HG03095 (cell line): ENCODE measurements at regions not wholly inside any gene's neighbourhood (a gene's known extent, or its start where the extent isn't known, plus 50 kb on each side); places are given as distances from the start of the nearest gene placed in this dataset.

Experiments used
- ATAC-seq: cut with Tn5 transposase; IDR thresholded peaks from one replicate; pipeline ENCODE4 v1.9.1; 2021; ENCODE audit warnings: moderate library complexity; ENCODE audit not compliant: unreplicated experiment

DNA sequence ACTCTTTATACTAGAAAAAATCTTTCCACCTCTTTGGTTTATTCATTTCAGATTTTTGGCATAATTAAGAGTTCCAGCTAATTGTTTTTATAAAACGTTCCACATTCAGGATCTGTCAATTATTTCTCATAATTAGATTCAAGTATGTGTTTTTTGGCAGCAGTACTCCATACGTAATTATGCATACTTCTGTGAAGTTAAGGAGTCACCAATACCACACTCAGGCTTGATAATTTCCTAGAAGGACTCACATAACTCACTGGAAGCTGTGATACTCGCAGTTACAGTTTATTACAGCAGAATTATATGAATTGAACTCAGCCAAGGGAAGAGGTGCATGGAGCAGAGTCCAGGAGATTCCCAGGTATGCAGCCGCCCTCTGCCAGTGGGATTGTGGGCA is 290.5 kb upstream of the AKR1E2 start:
- no peak for ATAC-seq

DNA sequence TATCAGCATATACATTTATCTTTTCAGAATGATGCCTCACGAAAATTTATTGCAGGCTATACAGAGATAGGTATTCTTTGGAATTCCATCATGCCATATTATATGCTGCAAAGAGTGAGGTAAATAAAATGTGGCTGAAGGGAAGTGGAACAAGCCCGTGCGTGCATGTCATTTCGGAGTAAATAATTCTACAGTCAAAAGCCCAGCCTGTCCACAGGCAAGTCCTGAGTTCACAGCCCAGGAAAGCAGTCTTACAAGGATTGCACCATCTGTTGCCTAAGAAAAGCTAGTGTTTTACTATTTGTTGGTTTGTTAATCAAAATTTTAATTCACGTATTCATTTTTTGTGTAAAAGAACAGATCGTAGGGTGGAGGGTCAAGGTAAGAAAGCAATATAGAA is 292.4 kb upstream of the AKR1E2 start:
- no peak for ATAC-seq

DNA sequence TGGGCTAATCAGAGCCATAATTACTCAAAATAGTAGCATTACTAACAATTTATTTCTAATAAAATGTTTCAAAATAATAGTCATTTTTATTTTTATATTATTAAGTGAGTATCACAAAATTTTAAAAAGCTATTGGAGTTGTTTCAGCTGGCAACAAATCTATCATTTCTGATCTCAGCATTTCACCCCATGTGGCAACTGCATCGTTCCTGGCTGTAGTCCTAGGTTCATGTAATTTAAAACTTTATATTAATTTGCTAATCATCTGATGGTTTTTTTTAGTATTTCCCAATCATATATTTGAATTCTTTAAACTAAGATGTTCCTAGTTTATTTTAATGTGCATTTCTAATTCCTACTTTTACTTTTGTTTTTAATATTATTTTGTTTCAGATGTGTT is 293.0 kb upstream of the AKR1E2 start:
- no peak for ATAC-seq

DNA sequence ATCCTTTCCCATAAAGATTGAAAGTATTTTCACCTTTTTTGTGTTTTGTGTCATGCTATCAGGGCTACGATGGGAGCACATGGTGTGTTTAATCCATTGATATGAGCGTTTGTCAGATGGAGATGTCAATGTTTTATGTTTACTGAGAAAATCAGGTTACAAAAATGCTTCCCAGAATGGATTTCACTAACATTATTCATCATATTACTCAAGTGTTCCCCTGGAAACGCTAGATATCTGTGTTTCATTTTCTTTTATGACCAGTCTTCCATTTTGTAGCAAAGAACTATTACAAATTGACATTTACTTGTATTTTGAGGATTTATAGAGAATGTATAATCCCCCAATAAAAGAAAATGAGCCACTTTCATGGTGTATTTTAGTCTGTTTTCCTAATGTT is 293.5 kb upstream of the AKR1E2 start:
- no peak for ATAC-seq

DNA sequence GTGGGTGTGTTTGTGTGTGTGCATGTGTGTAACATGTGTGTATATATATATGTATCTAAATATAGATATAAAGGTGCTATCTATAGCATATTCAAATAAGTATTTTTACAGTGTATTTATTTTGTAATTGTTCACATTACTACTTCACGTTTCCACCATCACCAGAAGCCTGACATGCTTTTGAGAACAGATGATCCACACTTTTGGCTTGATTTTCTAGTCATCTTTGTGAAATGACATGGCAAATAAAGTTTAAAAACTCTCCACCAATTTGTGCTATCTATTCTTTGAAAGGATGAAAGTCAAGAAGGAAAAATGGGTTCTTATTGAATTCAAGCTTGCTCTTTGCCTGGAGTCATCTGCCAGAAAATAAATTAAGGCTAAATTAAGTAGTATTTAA is 294.0 kb upstream of the AKR1E2 start:
- no peak for ATAC-seq

DNA sequence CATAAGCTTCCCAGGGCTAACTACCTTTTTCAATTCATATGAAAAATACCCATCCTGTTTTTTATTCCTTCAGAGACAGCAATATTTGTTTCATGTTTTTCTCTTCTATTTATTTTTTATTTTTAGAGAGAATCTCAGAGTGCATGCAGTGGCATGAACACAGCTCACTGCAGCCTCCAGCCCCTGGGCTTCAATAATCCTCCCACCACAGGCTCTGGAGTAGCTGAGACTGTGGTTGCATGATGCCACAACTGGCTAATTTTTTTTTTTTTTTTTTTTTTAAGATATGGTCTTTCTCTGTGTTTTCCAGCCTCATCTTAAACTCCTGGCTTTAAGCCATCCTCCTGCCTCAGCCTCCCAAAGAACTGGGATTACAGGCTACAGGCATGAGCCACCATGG is 296.7 kb upstream of the AKR1E2 start:
- no peak for ATAC-seq

DNA sequence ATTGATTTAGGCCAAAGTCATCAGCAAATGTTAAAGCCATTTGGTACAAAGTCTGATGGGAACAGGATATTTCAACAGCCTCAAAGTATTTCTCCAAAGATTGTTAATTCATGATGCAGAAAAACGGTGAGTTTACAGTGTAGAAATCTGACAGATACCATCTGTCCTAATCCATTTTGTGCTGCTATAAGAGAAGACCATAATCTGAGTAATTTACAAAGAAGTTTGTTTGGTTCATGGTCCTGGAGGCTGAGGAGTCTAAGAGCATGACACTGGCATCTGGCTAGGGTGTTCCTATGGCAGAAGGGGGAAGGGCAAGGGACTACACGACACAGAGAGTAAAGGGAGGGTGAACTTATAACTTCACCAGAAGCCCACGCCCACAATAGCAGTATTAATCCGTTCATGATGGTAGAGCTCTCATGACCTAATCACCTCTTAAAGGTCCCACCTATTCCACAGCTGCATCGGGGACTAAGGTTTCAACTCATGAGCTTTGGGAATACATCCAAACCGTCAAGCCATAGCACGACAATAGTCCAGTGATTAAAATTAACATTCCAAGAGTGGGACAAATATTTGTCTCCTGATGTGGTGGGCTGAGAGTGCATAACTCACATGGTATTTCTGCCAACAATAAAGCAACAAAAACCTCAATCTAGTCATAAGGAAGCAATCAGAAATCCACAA is 298.6 kb upstream of the AKR1E2 start:
- ATAC-seq, result no peak

DNA sequence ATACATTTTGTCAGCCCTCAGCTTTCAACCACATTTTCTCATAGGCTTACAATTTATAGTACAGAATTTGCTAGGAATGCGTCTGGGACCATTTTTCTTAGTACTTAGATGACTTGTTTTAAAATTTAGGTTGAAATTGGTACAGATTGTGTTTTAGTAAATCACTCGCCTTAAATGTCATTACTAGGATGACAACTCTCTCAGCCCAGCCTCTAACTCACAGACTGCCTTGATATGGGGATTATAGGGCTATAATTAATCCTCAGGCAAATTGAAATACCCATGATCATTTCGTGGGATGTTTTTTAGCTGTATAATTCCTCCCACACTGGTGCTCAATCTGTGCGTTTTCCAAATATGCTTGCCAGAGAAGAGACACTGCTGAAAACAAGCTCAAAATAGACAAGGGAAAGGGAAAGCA is 299.7 kb upstream of the AKR1E2 start:
- ATAC-seq, result no peak

DNA sequence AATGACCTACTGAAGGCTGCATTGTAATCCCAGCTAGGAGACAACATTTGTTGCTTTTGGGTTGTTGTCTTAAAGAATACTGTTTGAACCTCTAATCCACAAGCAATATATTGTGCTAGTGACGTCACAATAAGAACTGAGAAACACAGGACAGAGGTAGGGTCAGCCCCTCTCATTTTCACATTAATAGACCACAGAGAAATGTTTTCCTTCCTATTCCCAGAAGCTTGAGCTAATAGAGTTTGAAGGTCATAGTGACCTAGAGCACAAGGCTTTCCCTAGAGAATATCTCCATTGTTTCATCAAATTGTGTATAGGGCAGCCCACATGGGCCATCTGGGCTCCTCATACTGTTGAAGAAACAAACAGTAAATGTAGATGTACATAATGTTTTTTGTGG is 300.9 kb upstream of the AKR1E2 start:
- no peak for ATAC-seq

DNA sequence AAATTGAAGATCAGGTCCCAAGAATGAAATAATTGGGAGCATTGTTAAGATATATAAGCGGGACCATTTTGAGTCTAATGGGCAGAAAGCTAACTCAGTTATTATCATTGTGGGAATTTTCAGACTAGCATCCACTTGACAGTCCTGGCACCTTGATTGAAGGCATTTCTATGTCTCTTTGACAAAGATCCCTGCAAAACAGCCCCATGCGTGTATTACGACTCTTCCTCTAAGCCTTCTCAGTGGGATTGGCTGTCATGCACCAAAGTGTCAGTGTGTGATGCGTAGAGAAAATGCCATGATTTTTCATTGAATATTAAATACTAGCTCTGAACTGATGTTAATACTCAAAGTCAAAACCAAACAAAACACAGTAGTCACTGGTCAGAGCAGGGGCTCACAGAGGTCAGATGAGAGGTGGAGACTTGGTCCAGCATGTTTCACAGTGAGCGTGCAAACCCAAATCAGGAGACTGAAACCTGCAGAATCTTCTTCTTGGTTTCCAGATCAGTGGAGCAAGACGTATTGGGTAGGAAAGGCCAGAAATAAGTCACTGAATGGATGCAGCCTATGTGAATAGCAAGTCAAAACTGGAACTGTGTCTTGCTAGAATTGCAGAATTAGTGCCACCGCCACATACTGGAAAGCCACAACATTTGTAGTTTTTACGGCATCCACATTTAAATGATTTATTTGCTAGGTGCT is 303.6 kb upstream of the AKR1E2 start:
- peak; percentile 86 for ATAC-seq

DNA sequence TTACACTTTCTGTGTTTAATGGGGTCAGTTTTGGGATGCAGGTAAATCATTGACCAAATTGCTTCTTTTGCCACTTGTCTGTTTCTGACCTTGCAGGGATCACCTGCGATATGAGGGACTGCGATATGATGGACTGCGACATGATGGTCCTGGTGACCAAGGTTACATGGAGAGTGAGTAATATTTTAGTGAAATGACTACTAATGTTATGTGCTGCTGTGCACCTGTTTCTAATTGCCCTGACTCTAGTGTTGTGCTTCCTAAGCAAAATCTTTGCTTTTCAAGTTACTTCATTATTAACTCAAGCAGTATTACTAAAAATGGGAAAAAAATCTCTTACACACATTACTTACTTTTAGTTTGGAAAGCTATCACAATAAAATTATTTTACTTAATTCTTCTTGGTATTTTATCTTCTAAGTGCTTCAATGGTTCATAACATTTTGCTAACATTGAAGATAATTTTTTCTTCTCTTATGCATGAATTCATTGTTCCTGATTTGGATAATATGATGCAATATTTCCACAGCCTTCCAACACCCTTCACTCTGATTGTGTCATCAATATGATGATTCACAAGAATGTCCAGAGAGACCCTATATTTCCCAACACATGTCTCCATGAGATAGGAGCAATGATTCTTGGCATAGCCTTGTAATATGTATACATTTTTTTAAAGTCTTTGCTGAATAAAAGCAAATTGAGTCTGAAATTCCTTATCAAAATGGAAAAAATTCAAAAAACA is 306.2 kb upstream of the AKR1E2 start:
- no peak for ATAC-seq

DNA sequence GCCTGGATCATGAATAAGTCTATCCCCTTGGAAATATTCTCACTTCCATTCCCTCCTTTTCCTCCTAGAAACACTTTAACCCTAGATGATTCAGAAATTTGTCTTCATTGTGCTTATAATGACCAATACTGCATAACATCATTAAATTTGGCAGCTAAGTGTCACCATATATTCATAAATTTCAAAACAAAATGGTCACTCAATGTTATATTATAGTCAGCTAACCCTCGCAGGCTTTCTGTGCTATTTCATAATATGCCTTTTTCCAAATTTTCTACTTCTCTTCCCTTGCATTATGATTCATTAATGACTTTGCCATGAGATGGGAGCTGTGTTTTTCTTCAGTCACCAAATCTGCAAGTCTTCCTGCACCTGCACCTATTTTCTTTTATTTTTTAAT is 308.3 kb upstream of the AKR1E2 start:
- ATAC-seq, result no peak

DNA sequence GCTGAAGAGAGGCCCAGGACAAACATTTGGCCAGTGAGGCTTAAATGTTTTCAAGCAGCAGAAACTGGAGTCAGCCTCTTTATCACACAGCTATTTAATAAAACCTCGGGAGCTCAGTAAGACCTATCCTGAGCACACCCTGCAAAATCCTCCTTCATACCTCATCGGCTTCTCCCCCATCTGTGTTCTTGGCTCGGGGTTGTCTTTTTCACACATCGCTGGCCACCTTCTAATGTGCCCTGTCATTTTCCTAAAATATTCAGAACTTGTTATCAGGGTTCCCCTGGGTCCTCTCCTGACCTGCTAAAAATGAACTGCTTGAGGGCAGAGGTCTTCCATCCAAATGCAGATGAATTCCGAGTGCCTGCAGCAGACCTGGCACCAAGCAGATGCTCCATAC is 310.3 kb upstream of the AKR1E2 start:
- ATAC-seq, result no peak

DNA sequence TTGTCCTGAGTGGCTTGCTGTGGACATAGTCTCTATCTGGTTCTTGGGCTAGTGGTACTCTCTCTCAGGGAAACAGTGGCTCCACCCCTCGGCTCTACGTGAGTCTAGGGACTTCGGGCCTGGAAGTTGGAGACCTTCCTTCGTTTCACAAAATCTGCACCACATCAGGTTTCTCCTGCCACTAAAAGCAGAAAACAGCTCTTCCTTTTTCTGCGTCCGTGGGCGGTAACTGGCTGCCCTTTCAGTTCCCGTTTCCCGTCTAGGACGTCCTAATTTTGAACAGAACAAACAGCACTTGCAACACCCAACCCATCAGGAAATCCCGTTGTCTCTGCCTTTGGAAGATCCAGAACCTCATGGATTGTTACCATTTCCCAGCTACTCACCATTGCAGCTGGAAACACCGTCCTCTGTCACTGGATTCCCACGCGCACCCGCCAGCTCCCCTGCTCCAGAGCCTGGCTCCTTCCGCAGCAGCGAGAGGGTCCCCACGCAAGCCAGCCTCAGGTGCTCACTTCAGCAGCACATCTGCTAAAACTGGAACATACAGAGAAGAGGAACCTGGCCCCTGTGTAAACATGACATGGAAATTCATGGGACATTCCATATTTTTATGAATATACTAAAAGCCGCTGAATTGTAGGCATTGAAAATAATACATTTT is 311.4 kb upstream of the AKR1E2 start:
- ATAC-seq, result peak; percentile 87

DNA sequence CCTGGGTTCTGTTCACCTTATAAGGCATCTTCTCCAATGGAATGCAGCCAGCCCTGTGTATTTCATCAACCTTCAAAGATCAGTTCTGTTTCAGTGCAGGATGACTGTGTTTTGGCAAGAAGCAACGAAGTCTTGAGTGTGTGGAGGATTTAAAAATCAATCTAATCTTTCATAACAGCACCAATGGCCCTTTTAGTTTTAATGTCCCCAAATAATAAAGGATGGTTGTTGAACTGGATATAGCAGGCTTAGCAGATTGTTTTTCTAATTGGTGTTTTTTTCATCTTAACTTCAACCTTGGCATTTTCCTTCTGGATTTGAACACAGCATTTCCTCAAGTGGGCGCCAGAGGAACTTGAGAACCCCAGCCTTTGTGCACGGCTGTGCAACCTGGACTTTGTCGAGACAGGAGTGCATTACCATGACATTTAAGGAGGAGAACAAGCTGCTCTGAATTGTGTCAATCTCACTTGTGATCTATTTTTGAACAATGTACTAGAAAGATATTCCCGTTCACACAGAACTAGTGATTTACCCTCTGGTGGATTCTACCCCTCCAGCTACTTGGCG is 313.3 kb upstream of the AKR1E2 start:
- ATAC-seq, result no peak

DNA sequence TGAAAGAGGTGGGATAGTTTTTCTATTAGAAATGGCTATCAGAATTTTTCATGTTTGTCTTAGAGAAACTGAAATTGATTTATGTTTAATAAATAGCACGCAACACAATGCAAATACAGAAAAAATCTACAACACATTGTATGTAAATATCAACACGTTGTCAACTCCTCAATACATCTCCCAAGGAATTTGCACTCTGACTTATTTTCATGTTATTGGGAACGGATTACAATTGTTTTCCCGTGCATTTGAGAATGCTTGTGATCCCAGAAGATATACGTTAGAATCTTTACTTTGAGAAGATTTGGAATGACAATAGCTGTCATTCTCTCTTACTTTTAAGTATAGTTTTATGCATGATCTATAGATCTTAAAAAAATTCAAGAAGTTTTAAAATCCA is 313.8 kb upstream of the AKR1E2 start:
- no peak for ATAC-seq

DNA sequence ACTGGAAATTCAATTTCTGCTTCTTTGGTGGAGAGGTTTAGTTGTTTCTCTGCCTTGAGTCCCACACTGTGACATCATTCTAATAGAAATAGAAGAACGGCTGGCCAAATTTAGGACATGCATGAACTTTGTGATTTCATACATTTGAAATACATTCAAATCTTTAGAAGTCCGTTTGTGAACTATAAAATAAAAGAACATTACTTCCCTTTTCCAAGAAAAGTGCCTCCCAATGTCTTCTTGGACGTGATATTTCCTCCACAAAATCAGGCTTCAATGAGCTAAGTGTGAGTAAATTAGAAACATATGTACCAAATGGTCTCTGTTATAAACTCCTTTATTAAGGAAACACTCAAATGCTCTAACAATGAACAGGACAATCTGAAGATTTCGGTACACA is 314.5 kb upstream of the AKR1E2 start:
- no peak for ATAC-seq

DNA sequence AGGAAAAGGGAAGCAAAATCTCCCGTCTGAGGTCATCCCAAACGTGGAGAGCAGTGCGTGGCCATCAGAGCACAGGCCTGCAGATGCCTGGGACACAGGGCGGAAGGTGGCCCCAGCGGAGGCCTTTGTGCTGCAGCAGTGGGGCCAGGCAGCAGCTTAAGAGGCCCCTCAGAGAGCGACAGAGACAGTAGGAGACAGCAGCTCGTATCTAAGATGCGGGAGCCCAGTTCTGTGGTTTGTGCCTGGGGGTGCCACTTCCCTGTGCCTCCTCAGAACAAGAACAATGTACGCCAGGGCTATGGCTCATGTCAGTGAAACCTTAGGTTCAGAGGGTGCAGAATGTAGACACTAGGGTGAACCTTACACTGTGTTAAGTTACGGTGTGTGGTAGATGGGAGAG is 316.6 kb upstream of the AKR1E2 start:
- ATAC-seq, result no peak

DNA sequence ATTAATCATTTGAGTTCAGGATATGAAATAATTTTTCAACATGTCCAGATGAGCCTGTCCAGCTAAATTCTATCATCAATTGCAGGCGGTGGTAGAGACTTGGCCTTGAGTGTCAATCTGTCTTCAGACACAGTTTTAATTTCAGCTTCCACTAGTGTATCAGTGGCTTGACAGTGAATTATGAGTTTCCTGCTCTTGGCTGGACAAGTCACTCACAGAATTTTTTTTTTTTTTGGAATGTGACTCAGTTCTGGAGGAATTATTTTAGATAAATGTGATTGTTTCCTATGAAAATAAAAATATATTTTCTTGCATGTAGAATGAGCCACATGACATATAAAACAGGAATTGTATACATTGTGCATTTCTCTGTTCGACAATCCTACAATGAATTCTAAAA is 319.9 kb upstream of the AKR1E2 start:
- no peak for ATAC-seq

DNA sequence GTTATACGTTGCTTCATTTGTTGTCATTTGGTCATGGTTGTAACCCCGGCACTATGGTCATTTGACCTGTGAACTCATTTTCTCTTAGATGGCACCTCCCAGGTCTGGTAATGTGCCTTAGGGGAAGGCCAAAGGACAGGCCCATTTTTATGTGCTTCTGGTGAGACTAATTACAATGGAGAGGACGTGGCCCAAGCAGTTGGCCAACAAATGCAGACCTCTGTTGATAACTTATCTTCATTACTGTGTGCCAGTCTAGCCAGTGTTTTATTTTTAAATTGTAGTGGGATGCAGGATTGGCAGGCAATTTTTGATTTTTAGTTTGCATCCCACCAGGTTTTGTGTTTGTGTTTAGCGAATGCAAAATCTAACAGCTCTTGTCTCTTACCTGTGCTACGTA is 321.5 kb upstream of the AKR1E2 start:
- no peak for ATAC-seq

DNA sequence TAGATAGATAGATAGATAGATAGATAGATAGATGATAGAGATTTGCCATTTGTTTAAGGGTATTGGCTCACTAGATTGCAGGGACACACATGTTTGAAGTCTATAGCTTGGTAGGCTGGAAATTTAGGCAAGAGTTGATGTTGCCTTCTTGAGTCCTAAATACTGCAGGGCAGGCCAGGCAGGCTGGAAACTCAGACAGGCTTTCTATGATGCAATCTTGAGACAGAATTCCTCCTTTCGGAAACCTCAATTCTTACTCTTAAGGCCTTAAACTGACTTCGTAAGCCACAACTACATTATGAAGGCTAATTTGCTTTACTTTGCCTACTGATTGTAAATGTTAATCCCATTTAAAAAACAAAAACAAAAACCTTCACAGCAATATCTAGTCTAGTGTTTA is 322.9 kb upstream of the AKR1E2 start:
- ATAC-seq, result no peak
